ENCODE measurements at regions not wholly inside any gene's neighbourhood (a gene's known extent, or its start where the extent isn't known, plus 50 kb on each side); places are given as distances from the start of the nearest gene placed in this dataset.
A peak's percentile ranks its signal among the peaks of the same experiment; 100 is the strongest.
"Not testable (repeated sequence)": the region's sequence is repeated elsewhere in the genome, so short reads cannot be mapped to it uniquely, and the experiment has no call there.

DNA sequence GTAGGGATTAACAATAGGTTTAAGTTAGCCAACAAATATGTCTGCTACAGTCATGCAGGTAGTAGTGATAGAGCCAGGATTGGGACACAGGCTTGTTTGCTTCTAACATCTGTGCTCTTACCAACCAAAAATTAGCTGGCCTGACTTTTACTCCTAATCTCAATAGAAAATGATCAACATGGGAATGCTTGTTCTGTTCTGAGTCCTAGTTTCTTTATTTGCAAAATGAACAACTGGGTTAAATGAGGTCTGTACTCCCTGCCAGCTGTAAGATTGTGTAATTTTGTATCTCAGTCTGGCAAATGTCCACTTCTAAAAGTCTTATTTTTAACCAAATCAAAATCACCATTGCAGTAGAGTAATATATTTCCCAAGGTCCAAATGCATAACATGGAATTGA, 216.8 kb downstream of the NMUR2 start:
- no peak for DNase-seq (ENCODE audit: low spot score)
- in situ Hi-C loops (cut with HindIII; ENCODE audit: low sequenced_read_pairs): no loop called here

DNA sequence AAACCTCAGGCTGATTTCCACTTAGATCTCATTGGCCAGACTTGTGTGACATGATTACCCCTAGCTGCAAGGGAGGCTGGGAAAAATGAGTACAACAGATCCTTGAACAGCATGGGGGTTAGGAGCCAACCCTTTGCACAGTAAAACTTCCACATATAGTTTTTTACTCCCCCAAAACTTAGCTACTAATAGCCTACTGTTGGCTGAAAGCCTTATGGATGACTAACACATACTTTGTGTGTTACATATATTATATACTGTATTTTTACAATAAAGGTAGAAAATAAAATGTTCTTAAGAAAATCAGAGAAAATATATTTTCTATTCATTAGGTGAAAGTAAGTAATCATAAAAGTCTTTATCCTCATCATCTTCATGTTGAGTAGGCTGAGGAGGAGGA, 217.4 kb downstream of the NMUR2 start:
- DNase-seq (ENCODE audit: low spot score): no peak
- in situ Hi-C loops (cut with HindIII; ENCODE audit: low sequenced_read_pairs): no loop called here

DNA sequence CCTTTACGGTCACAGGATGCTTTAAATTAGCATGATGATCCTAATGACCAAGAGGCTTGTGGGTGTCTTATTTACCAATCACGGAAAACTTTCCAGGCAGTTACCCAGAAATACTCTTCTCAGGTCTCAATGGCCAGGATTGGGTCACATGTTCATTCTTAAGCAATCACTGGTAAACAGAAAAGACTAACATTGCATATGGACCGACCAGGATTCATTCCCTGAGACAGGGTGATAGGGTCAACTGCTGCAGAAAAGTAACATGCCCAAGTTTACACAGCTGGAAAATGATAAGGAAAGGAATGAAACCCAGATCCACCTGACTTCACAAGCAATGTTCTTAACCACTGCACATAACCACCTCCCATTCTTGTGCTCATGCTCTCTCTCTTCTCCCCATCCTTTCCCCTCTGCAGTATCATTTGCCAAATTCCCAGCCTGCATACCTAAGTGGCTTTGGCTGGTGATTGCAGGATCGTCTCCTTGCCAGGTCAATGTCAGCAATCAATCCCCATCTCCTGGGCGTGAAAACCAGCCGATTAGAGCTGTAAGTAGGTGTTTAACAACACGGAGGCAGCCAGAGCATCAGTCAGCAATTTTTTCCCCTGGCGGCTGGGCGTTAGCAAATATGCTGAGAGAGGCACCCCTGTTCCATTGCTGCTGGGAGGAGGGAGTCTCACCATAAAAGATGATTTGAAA, 219.4 kb downstream of the NMUR2 start:
- DNase-seq (ENCODE audit: low spot score): no peak
- in situ Hi-C loops (cut with HindIII; ENCODE audit: low sequenced_read_pairs): no loop called here

DNA sequence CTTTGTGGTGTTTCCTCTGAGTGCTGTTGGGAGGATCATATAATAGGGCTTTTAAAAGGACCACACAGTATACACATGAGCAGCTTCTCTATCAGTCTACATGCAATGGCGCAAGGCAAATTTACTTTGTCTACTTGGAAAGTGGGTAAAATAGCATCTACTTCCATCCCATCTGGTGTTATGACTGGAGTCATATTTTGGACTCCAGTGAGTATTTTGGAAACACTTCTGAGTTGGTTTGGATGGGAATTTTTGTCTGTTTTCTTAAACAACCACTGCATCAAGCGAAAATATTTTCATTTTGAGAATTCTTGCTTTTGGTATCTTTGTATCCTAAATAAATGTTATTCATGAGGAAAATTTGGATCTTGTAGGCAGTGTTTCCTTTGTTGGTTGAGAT, 220.8 kb downstream of the NMUR2 start:
- in situ Hi-C loops (cut with HindIII; ENCODE audit: low sequenced_read_pairs): no loop called here
- no peak for DNase-seq (ENCODE audit: low spot score)

DNA sequence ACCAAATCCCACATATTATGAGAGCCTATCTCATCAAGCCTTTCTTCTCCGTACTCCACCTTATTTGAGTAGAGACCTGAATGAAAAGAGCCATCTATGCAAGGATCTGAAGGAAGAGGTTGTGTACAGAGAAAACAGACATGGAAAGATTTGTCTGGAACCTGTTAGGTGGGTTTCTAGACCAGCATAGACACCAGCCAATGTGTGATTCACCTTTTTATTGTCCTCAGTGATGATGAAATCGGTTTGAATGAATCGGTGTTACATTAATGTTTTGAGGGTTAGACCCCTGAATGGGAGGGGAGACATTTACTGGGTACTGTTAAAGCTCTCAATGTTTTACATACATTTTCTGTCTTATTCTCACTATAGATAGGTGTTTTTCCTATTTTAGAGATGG, 223.6 kb downstream of the NMUR2 start:
- in situ Hi-C loops (cut with HindIII; ENCODE audit: low sequenced_read_pairs): no loop called here
- no peak for DNase-seq (ENCODE audit: low spot score)

DNA sequence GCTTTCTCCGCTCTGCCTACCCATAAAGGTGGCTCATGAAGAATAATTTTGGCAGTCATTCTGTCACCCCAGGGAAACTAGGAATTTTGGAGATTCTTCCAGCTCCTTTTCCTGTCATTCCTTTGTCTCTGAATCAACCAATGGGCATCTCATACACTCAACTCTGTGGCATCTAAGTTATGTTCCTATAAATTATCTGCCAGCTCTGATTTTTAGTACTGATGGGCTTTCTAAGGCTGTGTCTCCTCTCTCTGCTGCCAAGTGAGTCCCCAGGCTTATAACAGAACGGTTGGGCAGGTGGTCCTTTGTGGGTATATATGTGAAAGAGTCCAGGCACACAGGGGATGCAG, 226.8 kb downstream of the NMUR2 start:
- DNase-seq (ENCODE audit: low spot score): no peak
- in situ Hi-C loops (cut with HindIII; ENCODE audit: low sequenced_read_pairs): no loop called here

DNA sequence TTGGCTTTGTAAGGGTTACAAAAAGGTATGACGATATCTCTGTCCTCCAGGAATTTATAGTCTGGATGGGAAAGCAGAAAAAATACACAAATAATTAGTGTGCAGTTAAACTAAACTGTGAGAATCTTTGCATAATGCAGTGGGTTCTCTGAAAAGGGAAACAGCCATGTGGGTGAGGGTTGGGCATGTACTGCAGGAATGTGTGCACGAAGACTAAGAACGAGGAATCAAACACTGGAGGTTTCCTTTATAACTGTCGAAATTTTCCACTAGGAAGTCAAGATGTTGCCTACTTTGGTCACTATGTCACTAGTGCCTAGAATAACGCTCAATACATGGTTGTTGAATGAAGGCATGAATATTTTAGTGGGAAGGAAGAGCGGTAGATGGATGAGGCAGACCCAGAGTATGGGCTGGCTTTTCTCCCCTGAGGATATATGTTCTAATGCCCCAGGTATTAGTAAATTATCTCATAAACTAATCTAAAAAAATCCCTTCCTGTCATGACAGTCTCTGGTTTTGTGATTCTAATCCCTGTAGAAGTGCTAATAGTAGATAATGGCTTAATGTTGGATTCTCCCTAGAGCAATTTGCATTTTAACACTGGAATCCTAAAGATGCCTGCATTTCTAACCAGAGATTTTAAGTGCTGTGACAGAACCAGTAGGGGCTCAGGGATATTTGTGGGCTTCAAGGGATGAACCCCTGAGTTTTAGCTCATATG, 227.3 kb downstream of the NMUR2 start:
- in situ Hi-C loops (cut with HindIII; ENCODE audit: low sequenced_read_pairs): no loop called here
- no peak for DNase-seq (ENCODE audit: low spot score)

DNA sequence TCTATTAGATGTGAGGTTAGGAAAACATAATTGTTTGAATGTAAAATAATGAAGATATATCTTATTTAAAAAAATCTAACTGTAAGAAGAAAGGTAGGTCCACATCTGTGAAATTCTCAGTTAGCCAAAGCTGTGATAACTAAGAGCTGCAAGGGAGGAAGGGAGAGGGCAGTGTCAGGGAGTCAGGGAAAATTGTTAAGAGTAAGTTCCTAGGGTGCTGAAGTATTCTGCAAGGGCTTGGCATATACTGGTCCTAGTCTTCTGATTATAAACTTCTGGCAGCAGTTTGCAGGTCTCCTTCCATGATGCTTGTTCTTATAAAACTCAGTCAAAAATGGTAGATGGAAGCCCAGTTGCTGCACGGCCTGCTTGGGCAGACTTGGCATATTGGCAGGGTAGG, 233.2 kb downstream of the NMUR2 start:
- DNase-seq (ENCODE audit: low spot score): no peak
- in situ Hi-C loops (cut with HindIII; ENCODE audit: low sequenced_read_pairs): no loop called here

DNA sequence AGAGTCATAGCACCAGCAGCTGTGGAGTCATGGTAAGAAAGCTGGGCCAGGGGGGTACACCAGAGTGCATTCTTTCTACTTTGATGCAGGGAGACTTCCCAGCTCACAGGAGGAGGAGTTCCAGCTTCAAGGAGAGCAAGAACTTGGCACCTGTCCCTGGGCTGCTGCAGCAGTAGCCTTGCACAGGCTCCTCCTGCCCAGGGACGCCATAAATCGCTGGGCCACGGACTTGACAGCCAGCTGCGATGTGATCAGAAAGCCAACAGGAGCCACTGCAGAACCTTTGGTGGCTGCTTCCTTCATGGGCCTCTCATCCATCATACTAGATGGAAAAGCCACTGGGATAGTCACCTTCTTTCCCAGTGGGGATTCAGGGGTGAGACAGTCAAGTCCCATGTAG, 234.7 kb downstream of the NMUR2 start:
- in situ Hi-C loops (cut with HindIII; ENCODE audit: low sequenced_read_pairs): no loop called here
- DNase-seq (ENCODE audit: low spot score): no peak

DNA sequence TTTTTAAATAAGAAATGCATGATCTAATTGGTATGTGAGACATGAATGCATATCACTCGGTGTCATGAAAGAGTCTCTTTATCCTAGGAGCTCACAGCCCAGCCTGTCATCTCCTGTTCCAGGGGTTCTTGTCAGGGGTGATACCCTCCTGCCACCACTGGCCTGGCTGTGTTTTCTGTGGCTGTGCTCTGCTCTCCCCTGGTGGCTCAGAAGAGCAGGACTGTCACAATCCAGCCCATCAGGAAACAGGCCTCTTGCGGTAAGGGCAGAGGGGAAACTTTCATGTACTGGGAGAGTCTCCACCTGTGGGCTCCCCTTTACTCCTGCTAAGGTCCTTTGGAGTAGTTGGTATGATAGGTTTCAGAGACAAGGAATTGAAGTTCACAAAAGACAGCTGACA, 240.2 kb upstream of the GLRA1 start:
- in situ Hi-C loops (cut with HindIII; ENCODE audit: low sequenced_read_pairs): no loop called here
- no peak for DNase-seq (ENCODE audit: low spot score)

DNA sequence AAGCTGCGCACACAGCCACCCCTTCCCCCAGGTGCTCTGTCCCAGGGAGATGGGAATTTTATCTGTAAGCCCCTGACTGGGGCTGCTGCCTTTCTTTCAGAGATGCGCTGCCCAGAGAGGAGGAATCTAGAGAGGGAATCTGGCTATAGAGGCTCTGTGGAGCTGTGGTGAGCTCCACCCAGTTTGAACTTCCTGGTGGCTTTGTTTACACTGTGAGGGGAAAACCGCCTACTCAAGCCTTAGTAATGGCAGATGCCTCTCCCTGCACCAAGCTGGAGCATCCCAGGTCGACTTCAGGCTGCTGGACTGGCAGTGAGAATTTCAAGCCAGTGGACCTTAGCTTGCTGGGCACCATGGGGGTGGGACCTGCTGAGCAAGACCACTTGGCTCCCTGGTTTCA, 235.2 kb upstream of the GLRA1 start:
- DNase-seq (ENCODE audit: low spot score); in situ Hi-C loops (cut with HindIII; ENCODE audit: low sequenced_read_pairs): not testable (repeated sequence)

DNA sequence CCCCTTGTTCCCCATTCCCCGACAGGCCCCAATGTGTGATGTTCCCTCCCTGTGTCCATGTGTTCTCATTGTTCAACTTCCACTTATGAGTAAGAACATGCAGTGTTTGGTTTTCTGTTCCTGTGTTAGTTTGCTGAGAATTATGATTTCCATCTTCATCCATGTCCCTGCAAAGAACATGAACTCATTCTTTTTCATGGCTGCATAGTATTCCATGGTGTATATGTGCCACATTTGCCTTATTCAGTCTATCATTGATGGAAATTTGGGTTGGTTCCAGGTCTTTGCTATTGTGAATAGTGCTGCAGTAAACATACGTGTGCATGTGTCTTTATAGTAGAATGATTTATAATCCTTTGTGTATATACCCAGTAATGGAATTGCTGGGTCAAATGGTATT, 229.8 kb upstream of the GLRA1 start:
- in situ Hi-C loops (cut with HindIII; ENCODE audit: low sequenced_read_pairs): not testable (repeated sequence)

DNA sequence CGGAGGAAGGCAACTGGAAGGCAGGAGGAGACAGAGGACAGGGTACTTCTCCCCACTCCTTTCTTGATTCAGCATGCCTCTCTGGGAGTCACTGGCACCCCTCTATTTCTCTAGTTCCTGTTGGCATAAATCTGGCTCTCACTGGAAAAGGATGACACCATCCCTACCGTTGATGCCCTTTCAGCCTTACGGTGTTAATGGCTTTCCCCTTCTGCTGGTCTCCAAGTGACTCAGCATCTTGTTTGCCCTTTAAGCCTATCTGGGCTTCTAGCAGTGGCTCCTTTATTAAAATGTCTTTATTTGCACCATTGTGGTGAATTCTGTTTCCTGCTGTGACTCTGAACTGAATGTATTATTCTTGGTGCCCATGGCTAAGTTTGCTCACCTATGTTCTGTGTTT, 227.3 kb upstream of the GLRA1 start:
- no peak for DNase-seq (ENCODE audit: low spot score)
- in situ Hi-C loops (cut with HindIII; ENCODE audit: low sequenced_read_pairs): no loop called here

More for the DNA sequence above, 229.8 kb upstream of the GLRA1 start:
- not testable (repeated sequence) for DNase-seq (ENCODE audit: low spot score)

DNA sequence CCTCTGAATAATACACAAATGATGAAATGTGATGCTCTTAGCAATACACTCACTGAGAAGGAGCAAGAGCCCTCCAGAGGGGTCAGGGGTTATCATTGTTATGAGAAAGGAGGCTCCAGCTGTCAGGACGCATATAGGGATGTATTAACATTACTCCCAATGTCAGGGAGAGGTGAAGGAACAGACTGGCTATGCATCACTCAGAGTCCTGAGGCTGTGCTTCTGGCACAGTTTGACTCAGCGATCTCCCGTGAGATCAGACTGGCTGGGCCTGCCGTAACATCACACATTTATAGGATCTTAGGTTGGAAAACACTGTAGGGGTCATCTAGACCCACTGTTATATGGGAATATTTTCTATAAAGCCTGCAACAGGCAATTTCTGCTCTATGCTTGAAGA, 226.5 kb upstream of the GLRA1 start:
- in situ Hi-C loops (cut with HindIII; ENCODE audit: low sequenced_read_pairs): no loop called here
- no peak for DNase-seq (ENCODE audit: low spot score)

DNA sequence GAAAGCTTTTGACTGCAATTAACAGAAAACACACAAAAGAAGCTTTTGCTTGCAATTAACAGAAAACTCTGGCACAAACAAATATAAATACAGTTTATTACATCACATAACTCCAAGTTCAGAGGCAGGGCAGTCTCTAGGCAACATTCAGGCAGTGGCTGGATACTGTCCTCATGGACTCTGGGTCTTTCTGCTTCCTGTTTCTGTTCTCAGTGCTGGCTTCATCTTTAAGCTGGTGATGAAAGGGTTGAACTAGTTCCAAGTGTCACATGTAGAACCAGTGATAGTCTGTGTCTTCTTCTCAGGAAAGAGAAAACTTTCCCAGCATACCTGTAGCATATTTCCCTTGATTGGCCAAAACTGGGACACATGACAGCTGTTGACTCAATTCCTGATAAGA, 222.6 kb upstream of the GLRA1 start:
- in situ Hi-C loops (cut with HindIII; ENCODE audit: low sequenced_read_pairs): loop anchor here (25.0 kb wide), 1 partner anchor 310 kb away; no protein-coding TSS in a partner anchor
- no peak for DNase-seq (ENCODE audit: low spot score)

DNA sequence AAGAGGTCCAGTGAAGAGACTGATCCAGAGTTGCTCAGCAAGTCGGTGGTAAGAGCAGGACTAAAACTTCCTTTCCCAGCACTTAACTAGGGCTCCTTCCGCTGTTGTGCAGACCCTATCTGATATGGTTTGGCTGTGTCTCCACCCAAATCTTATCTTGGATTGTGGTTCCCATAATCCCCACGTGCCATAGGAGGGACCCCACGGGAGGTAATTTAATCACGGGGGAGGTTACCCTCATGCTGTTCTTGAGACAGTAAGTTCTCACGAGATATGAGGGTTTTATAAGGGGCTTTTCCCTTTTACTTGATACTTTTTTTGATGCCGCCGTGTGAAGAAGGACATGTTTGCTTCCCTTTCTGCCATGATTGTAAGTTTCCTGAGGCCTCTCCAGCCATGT, 221.9 kb upstream of the GLRA1 start:
- in situ Hi-C loops (cut with HindIII; ENCODE audit: low sequenced_read_pairs): loop anchor here (25.0 kb wide), 1 partner anchor 309 kb away; no protein-coding TSS in a partner anchor
- DNase-seq (ENCODE audit: low spot score): no peak

DNA sequence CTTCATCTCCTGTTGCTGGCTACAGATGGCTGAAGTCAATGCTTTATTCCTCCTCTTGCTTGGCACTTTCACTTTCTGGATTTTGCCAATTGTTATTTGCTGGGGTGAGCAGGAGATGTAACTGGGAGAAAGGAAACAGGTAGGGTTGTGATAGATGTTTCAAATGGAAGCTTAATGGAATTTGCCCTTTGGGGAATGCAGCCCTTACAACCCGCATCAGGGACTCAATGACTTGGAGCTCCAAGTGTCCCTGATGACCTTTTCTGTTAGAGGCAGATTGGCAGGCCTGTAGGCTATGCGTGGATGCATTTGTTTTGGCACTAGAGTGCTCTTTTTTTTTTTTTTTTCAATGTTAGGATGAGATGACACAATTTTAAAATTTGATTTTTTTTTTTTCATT, 219.9 kb upstream of the GLRA1 start:
- in situ Hi-C loops (cut with HindIII; ENCODE audit: low sequenced_read_pairs): loop anchor here (25.0 kb wide), 1 partner anchor 307 kb away; no protein-coding TSS in a partner anchor
- no peak for DNase-seq (ENCODE audit: low spot score)

DNA sequence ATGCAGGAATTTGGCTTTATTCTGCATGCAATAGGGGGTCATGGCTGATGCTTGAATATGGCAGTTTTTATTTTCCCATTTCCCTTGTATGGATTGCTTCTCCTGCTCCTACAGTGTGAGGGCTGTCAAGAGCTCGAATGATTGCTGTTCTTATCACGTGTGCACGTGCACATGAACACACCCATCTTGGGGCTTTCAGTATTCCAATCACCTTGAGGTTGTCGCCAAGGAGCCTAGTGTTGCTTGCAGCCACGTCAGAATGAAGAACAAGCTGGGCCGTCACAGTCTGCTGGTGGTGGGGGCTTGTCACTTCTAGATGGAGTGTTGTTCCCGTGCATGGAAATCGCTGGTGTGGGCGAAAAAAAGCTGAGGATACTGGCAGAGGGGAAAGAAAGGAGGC, 219.4 kb upstream of the GLRA1 start:
- in situ Hi-C loops (cut with HindIII; ENCODE audit: low sequenced_read_pairs): loop anchor here (25.0 kb wide), 1 partner anchor 307 kb away; no protein-coding TSS in a partner anchor
- no peak for DNase-seq (ENCODE audit: low spot score)

DNA sequence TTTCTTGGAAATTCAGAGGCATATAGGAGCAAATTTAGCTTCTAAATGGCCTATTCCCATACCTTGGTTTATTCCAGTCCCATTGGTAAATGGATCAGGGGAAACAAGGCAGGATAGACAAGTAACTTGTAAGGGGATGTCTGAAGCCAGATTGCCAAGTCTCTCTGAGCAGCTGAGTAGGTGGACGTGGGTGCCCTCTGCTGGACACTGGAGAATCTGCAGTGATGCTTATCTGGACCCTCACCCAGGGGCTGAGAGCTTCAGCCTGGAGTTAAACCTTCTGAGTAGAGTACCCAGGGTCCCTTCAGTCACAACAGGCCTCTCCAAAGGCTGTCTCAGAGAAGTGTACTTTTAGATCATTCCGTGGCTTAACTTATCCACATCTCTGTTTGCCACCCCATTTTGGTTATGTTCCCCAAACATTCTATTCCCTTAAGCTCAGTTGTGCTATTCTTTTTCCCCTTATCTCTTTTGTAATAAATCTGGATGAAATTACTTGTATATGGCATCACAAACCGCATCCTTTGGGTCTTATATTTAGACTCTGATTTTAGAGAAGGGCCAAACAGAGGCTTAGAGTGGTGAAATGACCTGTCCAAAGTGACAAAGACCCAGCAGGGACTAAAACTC, 218.3 kb upstream of the GLRA1 start:
- in situ Hi-C loops (cut with HindIII; ENCODE audit: low sequenced_read_pairs): loop anchor here (25.0 kb wide), 1 partner anchor 306 kb away; no protein-coding TSS in a partner anchor
- peak; percentile 67 for DNase-seq (ENCODE audit: low spot score)

DNA sequence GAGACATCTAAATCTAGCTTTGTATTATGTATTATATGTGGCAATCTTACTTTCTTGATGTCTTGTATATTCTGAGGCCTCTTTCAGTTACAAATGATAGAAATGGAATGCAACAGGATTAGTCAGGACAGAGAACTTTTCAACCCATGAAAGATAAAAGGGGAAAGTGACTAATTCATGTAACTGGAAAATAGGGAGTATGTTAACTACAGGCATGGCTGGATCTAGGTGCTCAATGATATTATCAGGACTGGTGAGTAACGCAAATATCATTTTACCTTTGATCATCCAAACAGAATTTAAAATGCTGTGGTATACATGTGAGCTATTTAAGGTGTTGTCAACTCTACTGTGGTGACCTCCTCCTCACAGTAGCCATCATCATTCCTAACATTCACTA, 215.7 kb upstream of the GLRA1 start:
- DNase-seq (ENCODE audit: low spot score): no peak
- in situ Hi-C loops (cut with HindIII; ENCODE audit: low sequenced_read_pairs): loop anchor here (25.0 kb wide), 1 partner anchor 303 kb away; no protein-coding TSS in a partner anchor

All from G401 (cell line).